OCI-LY1 (cell line): ENCODE measurements at regions not wholly inside any gene's neighbourhood (a gene's known extent, or its start where the extent isn't known, plus 50 kb on each side); places are given as distances from the start of the nearest gene placed in this dataset.
"Not testable (repeated sequence)": the region's sequence is repeated elsewhere in the genome, so short reads cannot be mapped to it uniquely, and the experiment has no call there.

ENCODE experiments used
- CTCF ChIP-seq: fragments of 200-600 bp; sonication (generic), shearing (Covaris generic); IDR thresholded peaks from 2 replicates; pipeline ENCODE4 v1.5.1; 2017; ENCODE audit warnings: mild to moderate bottlenecking, antibody characterized with exemption, low read length, moderate library complexity, mixed read lengths
- EZH2 ChIP-seq: fragments of 200-600 bp; sonication (generic), shearing (Covaris generic); IDR thresholded peaks from 2 replicates; pipeline ENCODE4 v1.8.0; 2017; ENCODE audit warnings: borderline replicate concordance, mixed run types, mild to moderate bottlenecking, antibody characterized with exemption, low read length, moderate library complexity, mixed read lengths

- not testable (repeated sequence) for TF ChIP-seq CTCF, EZH2
These were observed 273.8 kb downstream of the DEPDC1B start for GRCh38 chr5:60426189-60426588.
